Lower leg skin (tissue), 3 donors: ENCODE measurements at regions not wholly inside any gene's neighbourhood (a gene's known extent, or its start where the extent isn't known, plus 50 kb on each side); places are given as distances from the start of the nearest gene placed in this dataset.

Experiments
- CTCF ChIP-seq, 3 donors: fragments of 450-650 bp; IDR thresholded peaks; one replicate each; pipeline ENCODE4 v1.5.1; 2016; ENCODE audit warnings: antibody characterized with exemption in 3 of 3, mild to moderate bottlenecking in 3 of 3, moderate library complexity in 2 of 3
- POLR2A ChIP-seq, 2 donors: fragments of 450-650 bp; IDR thresholded peaks; one replicate each; pipeline ENCODE4 v1.6.1; 2016 to 2017; ENCODE audit warnings: antibody characterized with exemption in 2 of 2, mild to moderate bottlenecking in 1 of 2, moderate library complexity in 1 of 2

GRCh38 chr2:183656121-183656520 is 531.9 kb downstream of the NUP35 start:
- no peak for TF ChIP-seq CTCF (IDR thresholded peaks at IDR 0.05)
- no peak for TF ChIP-seq POLR2A (IDR thresholded peaks at IDR 0.05)
